SK-N-MC (cell line): ENCODE measurements at regions not wholly inside any gene's neighbourhood (a gene's known extent, or its start where the extent isn't known, plus 50 kb on each side); places are given as distances from the start of the nearest gene placed in this dataset.

Source experiments
- DNase-seq: peaks from one replicate; pipeline ENCODE4 v3.0.0-alpha.2; 2011; ENCODE audit warnings: low read depth, low spot score
- H3K27ac ChIP-seq: fragments of 200-600 bp; sonication (generic); 2 replicates; pipeline ENCODE4 v1.5.1; 2016; ENCODE audit warnings: mixed run types
- H3K36me3 ChIP-seq: fragments of 200-600 bp; sonication (generic); 2 replicates; pipeline ENCODE4 v1.6.1; 2017; ENCODE audit warnings: antibody characterized with exemption, low read length, mixed read lengths; ENCODE audit not compliant: insufficient read depth
- H3K4me3 ChIP-seq: fragments of 200-600 bp; sonication (generic); 2 replicates; pipeline ENCODE4 v1.5.1; 2016
- H3K9ac ChIP-seq: fragments of 200-600 bp; sonication (generic); 2 replicates; pipeline ENCODE4 v1.8.0; 2017; ENCODE audit warnings: mixed run types, mixed read lengths; ENCODE audit not compliant: insufficient read length
- H3K9me3 ChIP-seq: fragments of 200-600 bp; sonication (generic); 2 replicates; pipeline ENCODE4 v1.6.1; 2017; ENCODE audit warnings: low read depth, mild to moderate bottlenecking, antibody characterized with exemption, low read length, moderate library complexity, mixed read lengths
- EZH2 ChIP-seq: fragments of 200-600 bp; sonication (generic); IDR thresholded peaks from one replicate; pipeline ENCODE4 v1.6.1; 2017; ENCODE audit warnings: antibody characterized with exemption
- FOXP2 ChIP-seq: optimal IDR thresholded peaks from 2 replicates; pipeline ENCODE3; 2011; ENCODE audit warnings: mild to moderate bottlenecking, moderate library complexity; ENCODE audit not compliant: insufficient read depth; ENCODE audit errors: extremely low read length, control extremely low read depth
- POLR2AphosphoS5 ChIP-seq: IDR thresholded peaks from 2 replicates; pipeline ENCODE4 v1.6.1; 2012; ENCODE audit warnings: mild to moderate bottlenecking, low read depth, low read length, borderline replicate concordance

- TF ChIP-seq POLR2AphosphoS5: no peak
- no peak for TF ChIP-seq FOXP2
- no peak for TF ChIP-seq EZH2
- DNase-seq: no peak
- Histone ChIP-seq H3K36me3 (no peaks in the 10 kb centered on the region), H3K4me3 (peak overlapping the region; percentile 44), H3K9me3 (no peaks in the 10 kb centered on the region), H3K27ac (no peak overlapping the region), H3K9ac (no peak overlapping the region)
These were observed 394.5 kb upstream of the SLC35B3 start for GRCh38 chr6:8829796-8830195.

GRCh38 chr6:8829296-8829695 lies 394.0 kb upstream of the SLC35B3 start:
- DNase-seq: no peak
- H3K9me3 ChIP-seq: no peaks in the 10 kb centered on the region
- H3K4me3 ChIP-seq: peak overlapping the region; percentile 44
- H3K27ac ChIP-seq: no peak overlapping the region
- TF ChIP-seq FOXP2 (no peak), EZH2 (no peak), POLR2AphosphoS5 (no peak)
- H3K36me3 ChIP-seq: no peaks in the 10 kb centered on the region
- H3K9ac ChIP-seq: no peak overlapping the region

GRCh38 chr6:8828376-8828775 lies 393.0 kb upstream of the SLC35B3 start:
- no peak for TF ChIP-seq FOXP2
- TF ChIP-seq POLR2AphosphoS5: no peak
- TF ChIP-seq EZH2: no peak
- no peak for DNase-seq
- no peak overlapping the region for H3K9ac ChIP-seq

GRCh38 chr6:8825726-8826125 lies 390.4 kb upstream of the SLC35B3 start:
- TF ChIP-seq POLR2AphosphoS5 (no peak), EZH2 (no peak), FOXP2 (no peak)
- H3K4me3 ChIP-seq: no peak overlapping the region
- DNase-seq: no peak

More at GRCh38 chr6:8828376-8828775, 393.0 kb upstream of the SLC35B3 start:
- Histone ChIP-seq H3K9me3 (no peaks in the 10 kb centered on the region), H3K4me3 (no peak overlapping the region), H3K36me3 (no peaks in the 10 kb centered on the region), H3K27ac (no peak overlapping the region)

GRCh38 chr6:8821981-8822381 lies 386.6 kb upstream of the SLC35B3 start:
- H3K9me3 ChIP-seq: no peaks in the 10 kb centered on the region
- H3K36me3 ChIP-seq: no peaks in the 10 kb centered on the region
- no peak overlapping the region for H3K4me3 ChIP-seq
- DNase-seq: no peak
- no peak overlapping the region for H3K9ac ChIP-seq
- TF ChIP-seq EZH2: no peak
- TF ChIP-seq FOXP2: no peak
- H3K27ac ChIP-seq: no peak overlapping the region

More at GRCh38 chr6:8825726-8826125, 390.4 kb upstream of the SLC35B3 start:
- no peaks in the 10 kb centered on the region for H3K36me3 ChIP-seq
- no peaks in the 10 kb centered on the region for H3K9me3 ChIP-seq
- no peak overlapping the region for H3K27ac ChIP-seq
- H3K9ac ChIP-seq: no peak overlapping the region

- H3K27ac ChIP-seq: no peak overlapping the region
- TF ChIP-seq POLR2AphosphoS5 (no peak), EZH2 (no peak), FOXP2 (no peak)
- H3K9me3 ChIP-seq: no peaks in the 10 kb centered on the region
- DNase-seq: no peak
- H3K36me3 ChIP-seq: no peaks in the 10 kb centered on the region
- no peak overlapping the region for H3K9ac ChIP-seq
- H3K4me3 ChIP-seq: no peak overlapping the region
These were observed 385.0 kb upstream of the SLC35B3 start for GRCh38 chr6:8820313-8820712.

GRCh38 chr6:8819446-8819845 lies 384.1 kb upstream of the SLC35B3 start:
- Histone ChIP-seq H3K4me3 (no peak overlapping the region), H3K9me3 (no peaks in the 10 kb centered on the region), H3K36me3 (no peaks in the 10 kb centered on the region), H3K27ac (no peak overlapping the region), H3K9ac (no peak overlapping the region)
- DNase-seq: no peak
- TF ChIP-seq EZH2 (no peak), POLR2AphosphoS5 (no peak), FOXP2 (no peak)

- H3K9me3 ChIP-seq: no peaks in the 10 kb centered on the region
These were observed 379.2 kb upstream of the SLC35B3 start for GRCh38 chr6:8814440-8815000.

GRCh38 chr6:8810325-8810724 lies 375.0 kb upstream of the SLC35B3 start:
- no peak for TF ChIP-seq FOXP2
- no peak for TF ChIP-seq POLR2AphosphoS5
- no peak for TF ChIP-seq EZH2
- DNase-seq: no peak
- no peaks in the 10 kb centered on the region for H3K36me3 ChIP-seq
- peak overlapping the region; percentile 28; the same call in 1 of the 2 replicates for H3K4me3 ChIP-seq
- H3K9ac ChIP-seq: no peak overlapping the region
- no peaks in the 10 kb centered on the region for H3K9me3 ChIP-seq
- no peak overlapping the region for H3K27ac ChIP-seq

More at GRCh38 chr6:8814440-8815000, 379.2 kb upstream of the SLC35B3 start:
- Histone ChIP-seq H3K36me3 (no peaks in the 10 kb centered on the region), H3K9ac (no peak overlapping the region), H3K27ac (no peak overlapping the region), H3K4me3 (no peak overlapping the region)
- TF ChIP-seq EZH2 (no peak), POLR2AphosphoS5 (no peak), FOXP2 (no peak)
- DNase-seq: no peak
